ENCODE measurements at regions not wholly inside any gene's neighbourhood (a gene's known extent, or its start where the extent isn't known, plus 50 kb on each side); places are given as distances from the start of the nearest gene placed in this dataset.

- intact Hi-C loops (cut with DNase I), result no loop called here
- no peaks in the 10 kb centered on the region for H3K4me1 ChIP-seq
- H3K27ac ChIP-seq, result no peak overlapping the region
- H3K36me3 ChIP-seq, result no peaks in the 10 kb centered on the region
- FAIRE-seq (no peak), DNase-seq (no peak), ATAC-seq (no peak)
- H3K4me3 ChIP-seq, result no peak overlapping the region
- H3K9me3 ChIP-seq, result no peaks in the 10 kb centered on the region
- H3K27me3 ChIP-seq, result no peaks in the 10 kb centered on the region
- no peak for TF ChIP-seq CTCF (IDR thresholded peaks at IDR 0.05)
These were observed 62.6 kb downstream of the MIS18A start for GRCh38 chr21:32216293-32216692.

DNA sequence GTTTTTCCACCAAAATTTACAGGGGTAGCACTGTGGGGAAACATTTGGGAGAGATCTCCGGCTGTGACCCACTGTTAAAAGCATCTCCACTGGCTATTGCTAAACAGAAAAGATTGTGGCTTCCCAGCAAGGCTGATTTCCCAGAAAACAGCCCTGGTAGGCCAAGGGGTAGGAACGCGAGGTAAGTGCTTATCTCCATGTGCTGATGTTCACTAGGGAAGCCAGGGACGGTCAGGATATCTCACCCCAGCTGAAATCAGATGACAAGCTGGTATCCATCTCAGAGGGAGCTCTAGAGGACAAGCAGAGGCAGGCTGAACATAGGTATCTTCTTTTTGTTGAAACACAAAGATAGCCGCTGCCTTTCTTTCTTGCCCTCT, 63.6 kb downstream of the MIS18A start:
- intact Hi-C loops (cut with DNase I), result no loop called here
- Histone ChIP-seq H3K27ac (no peak overlapping the region), H3K27me3 (no peaks in the 10 kb centered on the region), H3K9me3 (no peaks in the 10 kb centered on the region), H3K4me3 (no peak overlapping the region), H3K36me3 (no peaks in the 10 kb centered on the region), H3K4me1 (no peaks in the 10 kb centered on the region)
- DNase-seq (no peak), ATAC-seq (no peak), FAIRE-seq (no peak)
- 62 to 66% methylated on average over 5 of the region's 5 CpGs for WGBS, 2 donors
- no peak for TF ChIP-seq CTCF (IDR thresholded peaks at IDR 0.05)

DNA sequence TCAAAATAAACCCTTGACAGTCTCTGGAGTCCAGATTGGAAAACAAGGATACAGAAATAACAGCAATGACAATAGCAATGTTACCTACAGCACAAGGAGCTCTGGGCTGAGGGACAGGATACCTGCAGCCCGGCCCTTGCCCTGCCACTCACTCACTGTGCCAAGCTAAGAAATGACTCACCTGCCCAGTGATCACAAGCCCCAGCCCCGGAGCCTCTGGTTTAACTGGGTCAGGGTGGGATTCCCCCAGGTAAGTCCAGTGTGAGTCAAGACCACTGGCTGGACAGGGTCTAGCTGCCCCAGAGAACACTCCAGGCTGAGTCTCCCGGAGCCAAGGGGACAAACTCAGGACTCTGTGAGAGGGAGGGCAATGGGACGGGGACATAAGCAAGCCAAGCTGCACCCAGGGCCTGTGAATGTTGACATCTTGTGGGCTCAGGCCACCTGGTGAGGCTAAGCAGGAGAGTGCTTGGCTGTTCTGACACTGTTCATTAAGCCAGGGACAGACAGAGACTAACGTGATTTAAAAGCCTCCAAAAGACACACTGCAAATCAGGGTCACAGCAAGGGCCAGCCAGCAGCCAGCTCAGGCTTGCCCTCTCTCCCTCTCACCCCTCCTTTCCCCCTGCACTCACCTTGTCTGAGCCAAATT, 64.1 kb downstream of the MIS18A start:
- TF ChIP-seq CTCF (IDR thresholded peaks at IDR 0.05), result no peak
- H3K4me1 ChIP-seq, result no peaks in the 10 kb centered on the region
- FAIRE-seq, result no peak
- no peaks in the 10 kb centered on the region for H3K27me3 ChIP-seq
- no peak overlapping the region for H3K27ac ChIP-seq
- intact Hi-C loops (cut with DNase I), result no loop called here
- no peaks in the 10 kb centered on the region for H3K36me3 ChIP-seq
- DNase-seq, result no peak
- H3K4me3 ChIP-seq, result no peak overlapping the region
- 56 to 58% methylated on average over 5 of the region's 5 CpGs for WGBS, 2 donors
- ATAC-seq, result no peak
- H3K9me3 ChIP-seq, result no peaks in the 10 kb centered on the region

GRCh38 chr21:32212116-32212515, 66.7 kb downstream of the MIS18A start:
- intact Hi-C loops (cut with DNase I), result no loop called here
- H3K27ac ChIP-seq, result no peak overlapping the region
- DNase-seq, result no peak
- no peak for ATAC-seq
- no peak for TF ChIP-seq CTCF (IDR thresholded peaks at IDR 0.05)
- no peaks in the 10 kb centered on the region for H3K9me3 ChIP-seq
- 62 to 67% methylated on average over 4 of the region's 4 CpGs for WGBS, 2 donors
- H3K4me1 ChIP-seq, result no peaks in the 10 kb centered on the region
- no peak overlapping the region for H3K4me3 ChIP-seq
- FAIRE-seq, result no peak
- no peaks in the 10 kb centered on the region for H3K36me3 ChIP-seq
- no peaks in the 10 kb centered on the region for H3K27me3 ChIP-seq

GRCh38 chr21:32211306-32211705, 67.5 kb downstream of the MIS18A start:
- Histone ChIP-seq H3K27me3 (no peaks in the 10 kb centered on the region), H3K27ac (no peak overlapping the region), H3K36me3 (no peaks in the 10 kb centered on the region), H3K9me3 (no peaks in the 10 kb centered on the region), H3K4me1 (no peaks in the 10 kb centered on the region), H3K4me3 (no peak overlapping the region)
- no peak for TF ChIP-seq CTCF (IDR thresholded peaks at IDR 0.05)
- FAIRE-seq (no peak), DNase-seq (no peak), ATAC-seq (no peak)
- intact Hi-C loops (cut with DNase I), result no loop called here
- 66 to 75% methylated on average over 3 of the region's 3 CpGs for WGBS, 2 donors

Measured in pancreas (tissue), 10 donors.